Breast epithelium (tissue), 3 donors: ENCODE measurements at regions not wholly inside any gene's neighbourhood (a gene's known extent, or its start where the extent isn't known, plus 50 kb on each side); places are given as distances from the start of the nearest gene placed in this dataset.

Experiments used
- CTCF ChIP-seq, 3 donors: fragments of 450-650 bp; IDR thresholded peaks; one replicate each; pipeline ENCODE4 v1.5.1; 2016 to 2017; ENCODE audit warnings: antibody characterized with exemption in 3 of 3, mild to moderate bottlenecking in 3 of 3, moderate library complexity in 3 of 3
- POLR2A ChIP-seq: fragments of 450-650 bp; IDR thresholded peaks from one replicate; pipeline ENCODE4 v1.6.1; 2016; ENCODE audit warnings: antibody characterized with exemption, mild to moderate bottlenecking, moderate library complexity
- POLR2AphosphoS5 ChIP-seq, 3 donors: sonication (generic); formaldehyde crosslinking; IDR thresholded peaks; one replicate each; pipeline ENCODE4 v1.6.1; 2017; ENCODE audit warnings: antibody characterized with exemption in 3 of 3

GRCh38 chr5:3698412-3698811 lies 102.8 kb downstream of the IRX1 start:
- no peak for TF ChIP-seq POLR2AphosphoS5 (IDR thresholded peaks at IDR 0.05)
- no peak for TF ChIP-seq CTCF (IDR thresholded peaks at IDR 0.05)
- TF ChIP-seq POLR2A: no peak
